AML-193 (cell line): ENCODE measurements at regions not wholly inside any gene's neighbourhood (a gene's known extent, or its start where the extent isn't known, plus 50 kb on each side); places are given as distances from the start of the nearest gene placed in this dataset.
"Not testable (repeated sequence)": the region's sequence is repeated elsewhere in the genome, so short reads cannot be mapped to it uniquely, and the experiment has no call there.

ENCODE experiments used
- DNase-seq, 2 experiments: peaks; one replicate each; lab custom pipeline; 2025; lab: John Stamatoyannopoulos, UW

DNA sequence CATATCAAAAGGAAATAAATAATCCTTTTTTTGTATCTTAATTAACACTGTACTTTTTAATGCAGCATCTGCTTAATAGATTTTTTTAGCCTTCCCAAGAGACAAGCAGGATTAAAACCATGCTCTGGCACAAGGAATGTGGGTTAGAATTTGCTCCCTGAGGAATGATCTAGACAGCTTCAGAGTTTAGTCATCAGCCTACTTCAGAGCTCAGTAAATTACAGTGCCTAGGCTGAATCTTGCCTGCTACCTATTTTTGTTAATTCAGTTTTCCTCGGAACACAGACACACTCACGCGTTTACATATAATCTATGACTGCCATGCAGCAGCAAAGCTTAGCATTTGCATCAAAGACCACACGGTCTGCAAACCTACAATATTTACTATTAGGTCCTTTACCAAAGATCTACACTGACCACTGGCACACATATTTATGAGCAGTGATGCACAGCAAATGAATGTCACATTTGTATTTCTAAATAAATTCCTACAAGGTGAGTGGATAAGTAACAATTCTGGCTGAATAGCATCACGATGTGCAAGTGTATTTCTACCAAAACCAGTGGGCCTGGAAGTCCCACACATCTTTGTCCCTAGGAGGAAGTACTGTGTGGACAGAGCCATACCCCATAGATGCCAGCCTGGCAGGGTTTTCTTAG, 309.8 kb upstream of the TMEM132C start:
- no peak for DNase-seq

- DNase-seq = no peak
These were observed 304.7 kb upstream of the TMEM132C start for GRCh38 chr12:127962303-127962702.

GRCh38 chr12:127963933-127964332, 303.0 kb upstream of the TMEM132C start:
- DNase-seq = no peak

DNA sequence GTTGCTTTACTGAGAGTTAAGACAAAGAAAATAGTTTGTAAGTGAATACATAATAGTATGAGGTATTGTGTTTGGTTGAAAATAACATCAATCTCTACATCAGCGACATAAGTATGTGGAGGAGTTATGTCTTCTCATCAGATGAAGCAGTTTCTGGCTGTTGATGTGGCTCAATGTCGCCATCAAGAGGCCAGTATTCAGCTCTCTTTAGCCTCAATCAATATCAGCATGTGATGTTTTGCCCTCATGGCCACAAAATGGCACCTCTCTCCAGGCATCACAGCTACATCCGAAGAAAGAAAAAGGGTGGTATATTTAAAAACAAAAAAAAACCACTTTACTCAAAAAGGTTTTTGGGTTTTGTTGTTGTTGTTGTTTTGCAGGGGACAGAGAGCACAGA, 302.3 kb upstream of the TMEM132C start:
- DNase-seq = no peak

DNA sequence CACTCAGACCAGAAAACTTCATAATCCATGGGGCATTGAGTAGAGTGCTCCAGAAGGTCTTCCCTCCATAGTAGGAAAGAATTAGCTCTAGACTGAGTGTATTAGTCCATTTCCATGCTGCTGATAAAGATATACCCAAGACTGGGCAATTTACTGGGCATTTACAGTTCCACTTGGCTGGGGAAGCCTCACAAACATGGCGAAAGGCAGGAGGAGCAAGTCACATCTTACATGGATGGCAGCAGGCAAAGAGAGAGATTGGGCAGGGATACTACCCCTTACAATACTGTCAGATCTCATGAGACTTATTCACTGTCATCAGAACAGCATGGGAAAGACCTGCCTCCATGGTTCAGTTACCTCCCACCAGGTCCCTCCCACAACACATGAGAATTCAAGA, 300.6 kb upstream of the TMEM132C start:
- DNase-seq = no peak

DNA sequence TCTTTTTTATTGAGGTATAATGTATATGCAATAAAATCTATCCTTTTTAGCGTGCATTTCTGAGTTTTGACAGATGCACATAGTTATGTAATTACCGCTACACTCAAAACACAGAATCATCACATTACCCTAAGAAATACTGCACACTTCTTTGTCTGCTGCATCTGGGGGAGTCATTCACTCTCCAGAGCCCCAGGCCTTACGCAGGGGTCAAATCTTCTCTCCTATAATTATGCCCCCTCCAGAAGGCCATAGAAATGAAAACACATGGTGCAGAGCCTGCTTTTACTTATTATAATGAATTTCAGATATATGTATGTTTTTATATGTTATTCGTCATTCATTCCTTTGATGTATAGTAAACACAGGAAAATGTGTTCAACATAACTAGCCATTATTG, 296.5 kb upstream of the TMEM132C start:
- DNase-seq = no peak

DNA sequence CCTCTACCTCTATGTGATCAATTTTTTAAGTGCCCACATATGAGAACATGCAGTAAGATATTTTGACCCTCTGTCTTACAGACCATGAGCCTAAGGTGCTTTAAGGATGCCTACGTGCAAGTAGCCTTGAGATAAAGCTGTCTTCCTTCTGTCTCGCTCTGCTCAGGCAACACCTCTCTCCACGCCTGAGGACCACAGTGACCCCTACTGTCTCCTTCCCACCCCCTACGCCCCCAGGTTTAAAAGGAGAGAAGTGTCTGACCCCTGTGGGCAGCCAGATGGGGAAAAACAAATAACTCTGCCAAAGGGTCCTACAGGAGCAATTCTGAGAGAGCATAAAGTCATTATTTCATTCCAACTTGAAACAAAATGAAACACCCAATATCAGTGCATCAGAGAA, 286.4 kb upstream of the TMEM132C start:
- DNase-seq = no peak

DNA sequence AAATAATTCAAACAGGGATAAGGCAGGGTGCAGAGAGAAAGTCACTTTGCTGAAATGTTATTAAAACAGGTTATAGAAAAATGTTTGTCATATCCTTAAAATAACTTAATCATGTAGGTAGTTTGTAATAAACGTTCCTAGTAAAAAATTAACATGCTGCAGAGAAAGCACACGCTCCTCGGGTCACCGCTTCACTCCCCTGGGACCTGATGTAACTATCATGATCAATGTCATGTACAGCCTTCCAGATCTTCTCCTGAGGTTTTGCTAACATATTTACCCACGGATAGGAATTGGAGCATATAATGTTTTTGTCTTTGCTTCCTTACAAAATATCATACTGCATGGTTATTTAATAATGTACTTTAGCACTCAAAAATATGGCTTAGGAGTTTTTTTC, 285.1 kb upstream of the TMEM132C start:
- no peak for DNase-seq

GRCh38 chr12:127983213-127983791, 283.7 kb upstream of the TMEM132C start:
- DNase-seq = not testable (repeated sequence)

DNA sequence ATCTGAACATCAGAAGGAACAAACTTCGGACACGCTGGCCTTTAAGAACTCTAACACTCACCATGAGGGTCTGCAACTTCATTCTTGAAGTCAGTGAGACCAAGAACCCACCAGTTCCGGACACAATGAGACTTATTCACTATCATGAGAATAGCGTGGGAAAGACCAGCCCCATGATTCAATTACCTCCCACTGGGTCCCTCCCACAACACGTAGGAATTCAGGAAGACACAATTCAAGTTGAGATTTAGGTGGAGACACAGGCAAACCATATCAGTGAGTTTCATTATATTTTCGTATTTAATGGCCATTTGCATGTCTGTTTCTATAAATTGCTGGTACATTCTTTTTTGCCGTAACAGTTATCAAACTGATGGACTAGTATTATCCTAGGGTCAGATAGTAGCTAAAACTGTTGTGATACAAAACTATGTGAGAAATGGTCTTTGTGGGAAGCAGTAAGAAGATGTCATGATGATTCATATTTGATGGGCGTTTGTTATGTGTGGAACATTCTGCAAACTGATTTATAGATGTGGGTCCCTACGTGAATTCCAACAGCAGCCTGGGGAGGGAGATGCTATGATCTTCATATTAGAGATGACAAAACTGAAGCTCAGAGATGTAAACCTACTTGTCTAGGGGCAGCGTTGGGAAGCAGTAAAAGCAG, 282.4 kb upstream of the TMEM132C start:
- DNase-seq = no peak

- no peak for DNase-seq
These were observed 279.6 kb upstream of the TMEM132C start for GRCh38 chr12:127987199-127987901.

- DNase-seq = no peak
These were observed 275.5 kb upstream of the TMEM132C start for GRCh38 chr12:127991485-127991884.

DNA sequence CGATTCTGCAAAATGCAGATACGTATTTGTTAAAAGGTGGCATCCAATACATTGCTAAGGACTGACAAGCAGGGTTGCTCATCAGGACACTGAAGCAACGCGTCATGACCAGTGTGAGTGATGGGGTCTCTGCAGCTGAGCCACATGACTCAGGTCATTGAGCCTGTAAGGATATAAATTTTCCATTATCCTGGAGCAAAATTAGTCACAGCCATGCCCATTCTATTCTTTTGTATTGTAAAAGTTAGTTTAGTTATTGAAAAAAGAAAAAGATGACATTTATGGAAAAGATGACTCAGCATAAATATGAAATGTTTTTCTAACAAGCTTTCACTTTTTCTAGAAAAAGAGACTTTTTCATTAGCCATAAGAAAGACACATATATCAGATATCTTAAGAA, 268.0 kb upstream of the TMEM132C start:
- DNase-seq = no peak

DNA sequence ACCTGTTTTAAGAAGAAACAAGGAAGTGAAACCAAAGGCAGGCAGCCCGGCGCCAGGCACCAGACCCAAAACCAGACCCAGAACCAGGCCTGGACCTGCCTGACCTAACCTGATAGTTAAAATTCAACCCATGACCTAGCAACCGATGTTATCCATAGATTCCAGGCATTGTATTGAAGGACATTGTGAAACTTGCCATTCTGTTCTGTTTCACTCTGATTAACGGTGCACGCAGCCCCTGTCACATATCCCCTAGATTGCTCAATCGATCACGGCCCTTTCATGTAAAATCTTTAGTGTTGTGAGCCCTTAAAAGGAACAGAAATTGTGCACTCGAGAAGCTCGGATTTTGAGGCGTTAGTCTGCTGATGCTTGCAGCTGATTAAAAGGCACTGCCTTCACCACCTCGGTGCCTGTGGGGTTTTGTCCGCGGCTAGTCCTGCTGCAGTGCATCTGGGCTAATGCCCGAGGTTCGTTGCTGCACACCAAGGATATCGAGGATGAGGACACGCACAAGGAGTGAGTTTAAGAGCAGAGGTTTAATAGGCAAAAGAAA, 262.5 kb upstream of the TMEM132C start:
- DNase-seq = no peak

GRCh38 chr12:128007250-128007649, 259.7 kb upstream of the TMEM132C start:
- DNase-seq = no peak

DNA sequence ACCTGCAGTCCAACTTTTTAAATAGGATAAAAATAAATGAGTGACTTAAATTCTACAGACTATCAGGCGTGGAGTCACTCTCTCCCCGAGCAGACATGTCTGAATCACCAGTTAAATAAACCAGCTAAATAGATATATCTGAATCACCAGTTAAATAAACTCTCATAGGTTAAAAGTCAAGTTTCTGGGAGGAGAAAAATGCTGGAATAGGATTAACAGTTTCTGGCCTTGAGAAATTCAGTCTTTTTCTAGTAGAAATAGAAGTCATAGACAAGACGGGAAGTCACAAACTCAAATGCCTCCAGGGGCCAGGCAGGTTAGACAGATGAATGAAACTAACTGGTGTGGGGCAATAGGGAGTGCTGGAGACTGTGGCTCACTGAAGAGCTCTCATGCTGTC, 258.6 kb upstream of the TMEM132C start:
- DNase-seq = no peak

GRCh38 chr12:128009108-128009507, 257.9 kb upstream of the TMEM132C start:
- DNase-seq = no peak

DNA sequence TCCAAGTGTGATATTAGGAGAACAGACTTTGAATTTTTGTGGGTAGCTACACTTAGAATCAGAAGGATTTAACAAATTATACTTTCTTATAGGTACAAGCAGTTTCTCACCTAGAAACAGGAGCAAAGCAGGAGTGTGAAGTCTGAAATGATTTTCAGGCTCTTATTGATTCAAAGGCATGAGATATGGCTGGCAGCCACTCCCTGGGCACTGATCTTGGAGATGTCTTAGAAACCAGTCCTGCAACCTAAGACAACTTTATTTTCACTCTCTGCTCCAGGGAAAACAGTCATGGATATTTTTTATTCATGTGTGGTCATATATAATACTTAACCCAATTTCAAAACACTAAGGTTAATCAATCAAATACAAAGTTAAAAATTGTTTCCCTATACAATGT, 254.9 kb upstream of the TMEM132C start:
- DNase-seq = no peak

DNA sequence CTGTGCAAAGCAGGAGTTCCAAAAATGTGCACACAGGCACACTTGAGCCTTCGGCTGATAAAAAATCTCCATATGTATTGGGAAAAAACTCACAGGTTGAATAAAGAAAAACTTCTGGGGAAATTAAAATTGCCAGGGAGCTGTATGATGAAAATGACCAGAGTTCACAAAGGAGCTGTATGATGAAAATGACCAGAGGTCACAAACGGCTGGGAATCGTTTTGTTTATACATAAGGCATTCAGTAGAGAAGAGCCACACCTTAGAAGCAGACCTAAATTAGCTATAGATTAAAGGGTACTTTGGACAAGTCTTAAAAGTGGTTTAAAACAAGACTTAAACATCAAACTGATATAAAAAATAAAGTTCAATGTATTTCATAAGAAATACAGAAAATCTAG, 251.7 kb upstream of the TMEM132C start:
- DNase-seq = no peak

GRCh38 chr12:128018067-128018466, 248.9 kb upstream of the TMEM132C start:
- DNase-seq = no peak

GRCh38 chr12:128019996-128020544, 246.9 kb upstream of the TMEM132C start:
- DNase-seq = no peak

GRCh38 chr12:128021561-128021960, 245.4 kb upstream of the TMEM132C start:
- DNase-seq = no peak
